WERI-Rb-1 (cell line): ENCODE measurements at regions not wholly inside any gene's neighbourhood (a gene's known extent, or its start where the extent isn't known, plus 50 kb on each side); places are given as distances from the start of the nearest gene placed in this dataset.

Experiments used
- DNase-seq: peaks from one replicate; pipeline ENCODE4 v3.0.0-alpha.2; 2020
- H3K27ac ChIP-seq: fragments of 250-450 bp; sonication (Bioruptor Pico); 2 replicates; pipeline ENCODE4 v1.5.1; 2020; ENCODE audit warnings: mild to moderate bottlenecking, moderate library complexity
- H3K27me3 ChIP-seq: fragments of 250-450 bp; sonication (Bioruptor Pico); 2 replicates; pipeline ENCODE4 v1.5.1; 2021; ENCODE audit warnings: mild to moderate bottlenecking, low read depth, moderate library complexity; ENCODE audit not compliant: insufficient read depth, severe bottlenecking
- H3K36me3 ChIP-seq: fragments of 250-450 bp; sonication (Bioruptor Pico); 2 replicates; pipeline ENCODE4 v1.5.1; 2020; ENCODE audit warnings: mild to moderate bottlenecking, moderate library complexity
- H3K4me3 ChIP-seq: 2 replicates; pipeline ENCODE4 v1.5.1; 2011; ENCODE audit warnings: low read depth, mild to moderate bottlenecking, control low read depth, low read length
- H3K9me3 ChIP-seq: fragments of 250-450 bp; sonication (Bioruptor Pico); 2 replicates; pipeline ENCODE4 v1.5.1; 2021; ENCODE audit warnings: mild to moderate bottlenecking, moderate library complexity; ENCODE audit not compliant: severe bottlenecking
- CTCF ChIP-seq: IDR thresholded peaks from 2 replicates; pipeline ENCODE4 v1.5.1; 2011; ENCODE audit warnings: low read depth, mild to moderate bottlenecking, control low read depth, inconsistent platforms, low read length

- H3K36me3 ChIP-seq = no peaks in the 10 kb centered on the region
- H3K27ac ChIP-seq = no peak overlapping the region
- H3K9me3 ChIP-seq = no peaks in the 10 kb centered on the region
- no peaks in the 10 kb centered on the region for H3K27me3 ChIP-seq
- no peak for DNase-seq
- no peak overlapping the region for H3K4me3 ChIP-seq
- no peak for TF ChIP-seq CTCF
Observed at GRCh38 chr1:22315315-22316078, 136.2 kb upstream of the ZBTB40 start.

- H3K36me3 ChIP-seq = no peaks in the 10 kb centered on the region
- H3K27me3 ChIP-seq = no peaks in the 10 kb centered on the region
- no peaks in the 10 kb centered on the region for H3K9me3 ChIP-seq
- peak; percentile 61 for DNase-seq
- H3K27ac ChIP-seq = peak overlapping the region; percentile 36; the same call in 1 of the 2 replicates
- peak; percentile 90 for TF ChIP-seq CTCF
- H3K4me3 ChIP-seq = no peak overlapping the region
Observed at GRCh38 chr1:22317231-22317919, 134.3 kb upstream of the ZBTB40 start.

GRCh38 chr1:22317920-22318243 is 133.8 kb upstream of the ZBTB40 start:
- Histone ChIP-seq H3K36me3 (no peaks in the 10 kb centered on the region), H3K27me3 (no peaks in the 10 kb centered on the region), H3K27ac (peak overlapping the region; percentile 65; the same call in 1 of the 2 replicates), H3K9me3 (no peaks in the 10 kb centered on the region), H3K4me3 (no peak overlapping the region)
- DNase-seq = no peak
- no peak for TF ChIP-seq CTCF

- DNase-seq = peak; percentile 92
- H3K27me3 ChIP-seq = no peaks in the 10 kb centered on the region
Observed at GRCh38 chr1:22318279-22318981, 133.2 kb upstream of the ZBTB40 start.

GRCh38 chr1:22319608-22320007 is 132.0 kb upstream of the ZBTB40 start:
- H3K9me3 ChIP-seq = no peaks in the 10 kb centered on the region
- no peak for TF ChIP-seq CTCF
- H3K4me3 ChIP-seq = no peak overlapping the region
- no peaks in the 10 kb centered on the region for H3K36me3 ChIP-seq
- no peak overlapping the region for H3K27ac ChIP-seq
- no peak for DNase-seq
- no peaks in the 10 kb centered on the region for H3K27me3 ChIP-seq

More at GRCh38 chr1:22318279-22318981, 133.2 kb upstream of the ZBTB40 start:
- Histone ChIP-seq H3K27ac (peak overlapping the region; percentile 65), H3K36me3 (no peaks in the 10 kb centered on the region), H3K9me3 (no peaks in the 10 kb centered on the region), H3K4me3 (no peak overlapping the region)
- no peak for TF ChIP-seq CTCF
